ENCODE measurements at regions not wholly inside any gene's neighbourhood (a gene's known extent, or its start where the extent isn't known, plus 50 kb on each side); places are given as distances from the start of the nearest gene placed in this dataset.

GRCh38 chr13:47298506-47298905 is 401.7 kb upstream of the HTR2A start:
- Histone ChIP-seq H2BK5ac (ENCODE audit: insufficient read length, low read length) (no peak overlapping the region), H2BK12ac (ENCODE audit: insufficient read length, low read depth, low read length) (no peak overlapping the region), H3K9me3 (ENCODE audit: control insufficient read depth, low read depth, low read length) (no peaks in the 10 kb centered on the region), H2AK5ac (ENCODE audit: insufficient read length, low read length) (no peak overlapping the region), H3K27ac (ENCODE audit: insufficient read length, low read depth, low read length) (no peak overlapping the region), H3K9ac (ENCODE audit: extremely low read depth, insufficient read length, low read length) (no peak overlapping the region), H3K4me1 (ENCODE audit: insufficient read depth, low read length) (no peaks in the 10 kb centered on the region), H3K27me3 (ENCODE audit: insufficient read depth, low read length) (no peaks in the 10 kb centered on the region), H3K79me1 (ENCODE audit: insufficient read depth, low read depth, low read length, poor library complexity, severe bottlenecking) (no peaks in the 10 kb centered on the region), H2BK120ac (ENCODE audit: low read depth, low read length, poor library complexity, severe bottlenecking) (no peak overlapping the region), H4K20me1 (ENCODE audit: control insufficient read depth, insufficient read depth, insufficient read length) (no peaks in the 10 kb centered on the region), H2BK20ac (ENCODE audit: low read depth, low read length, poor library complexity, severe bottlenecking) (no peak overlapping the region), H4K5ac (ENCODE audit: insufficient read length, low read depth, low read length) (no peak overlapping the region), H3K4me2 (ENCODE audit: insufficient read depth, insufficient read length, low read length) (no peak overlapping the region), H2BK15ac (ENCODE audit: low read depth, low read length) (no peak overlapping the region), H3K18ac (ENCODE audit: insufficient read length, low read depth, low read length) (no peak overlapping the region), H3K14ac (ENCODE audit: insufficient read depth, low read length) (no peak overlapping the region), H3K79me2 (ENCODE audit: insufficient read depth, low read length) (no peaks in the 10 kb centered on the region), H3T11ph (ENCODE audit: low read length) (no peak overlapping the region), H3K56ac (ENCODE audit: insufficient read length, low read depth, low read length) (no peak overlapping the region), H4K91ac (ENCODE audit: insufficient read length, low read depth, low read length) (no peak overlapping the region), H3K23ac (ENCODE audit: insufficient read length, low read depth, low read length) (no peak overlapping the region), H2AFZ (ENCODE audit: low read length) (no peak overlapping the region), H3K23me2 (ENCODE audit: insufficient read length, low read depth, low read length, poor library complexity, severe bottlenecking) (no peaks in the 10 kb centered on the region), H4K8ac (replicated peaks; ENCODE audit: insufficient read length, low read depth, low read length) (no peak overlapping the region), H3K4ac (ENCODE audit: low read depth, low read length) (no peak overlapping the region)
- Mint-ChIP-seq H3K4me1 (no peaks in the 10 kb centered on the region), H3K27me3 (ENCODE audit: low read depth) (no peaks in the 10 kb centered on the region), H3K9me3 (peaks cover 0 to 2% of the 10 kb centered on the region in 2 experiments; a peak in 2 of 5 replicates), H3K4me3 (no peak overlapping the region), H3K27ac (no peak overlapping the region), H3K36me3 (ENCODE audit: insufficient read depth in 1 of 3, low read depth in 3 of 3) (no peaks in the 10 kb centered on the region)
- no peak for TF ChIP-seq CTCF (conservative IDR thresholded peaks at IDR 0.05)
- no peak for DNase-seq
- no CpG with 5 or more reads among the region's 2 CpGs for WGBS (ENCODE audit: extremely low coverage, insufficient read length, low lambda C conversion rate)

Measured in H9 (cell line).